ENCODE measurements at regions not wholly inside any gene's neighbourhood (a gene's known extent, or its start where the extent isn't known, plus 50 kb on each side); places are given as distances from the start of the nearest gene placed in this dataset.
"Not testable (repeated sequence)": the region's sequence is repeated elsewhere in the genome, so short reads cannot be mapped to it uniquely, and the experiment has no call there.

DNA sequence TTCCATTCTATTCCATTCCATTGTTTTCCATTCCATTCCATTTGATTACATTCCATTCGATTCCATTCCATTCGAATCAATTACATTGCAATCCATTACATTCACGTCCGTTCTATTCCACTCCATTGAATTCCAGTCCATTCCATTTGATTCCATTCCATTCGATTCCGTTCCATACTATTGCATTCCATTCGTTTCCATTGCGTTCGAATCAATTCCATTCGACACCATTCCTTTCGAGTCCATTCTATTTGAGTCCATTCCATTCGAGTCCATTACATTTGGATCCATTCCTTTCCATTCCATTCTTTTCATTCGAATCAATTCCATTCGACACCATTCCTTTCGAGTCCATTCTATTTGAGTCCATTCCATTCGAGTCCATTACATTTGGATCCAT is 1122.9 kb downstream of the RPIA start:
- H3K9ac ChIP-seq (ENCODE audit: low read length); H4K20me1 ChIP-seq (ENCODE audit: low read length); ATAC-seq; DNase-seq; H3K4me2 ChIP-seq (ENCODE audit: low read length); BruUV-seq (replicated peaks); H3K4me3 ChIP-seq (ENCODE audit: low read length); POLR2A ChIA-PET (ENCODE audit: unreplicated experiment); H3K36me3 ChIP-seq (ENCODE audit: low read depth, low read length); H3K79me2 ChIP-seq (ENCODE audit: low read length); H3K27ac ChIP-seq (ENCODE audit: low read length); H3K27me3 ChIP-seq (ENCODE audit: low read length); H2AFZ ChIP-seq (ENCODE audit: low read length); CTCF ChIA-PET; intact Hi-C loops (cut with micrococcal nuclease); H3K9me2 ChIP-seq (replicated peaks; ENCODE audit: low read length); H3F3A ChIP-seq (ENCODE audit: low read length, unreplicated experiment); H3K4me1 ChIP-seq (ENCODE audit: insufficient read depth, low read length): not testable (repeated sequence)
- H3K9me3 ChIP-seq (ENCODE audit: low read length) = peaks cover 91% of the 10 kb centered on the region

DNA sequence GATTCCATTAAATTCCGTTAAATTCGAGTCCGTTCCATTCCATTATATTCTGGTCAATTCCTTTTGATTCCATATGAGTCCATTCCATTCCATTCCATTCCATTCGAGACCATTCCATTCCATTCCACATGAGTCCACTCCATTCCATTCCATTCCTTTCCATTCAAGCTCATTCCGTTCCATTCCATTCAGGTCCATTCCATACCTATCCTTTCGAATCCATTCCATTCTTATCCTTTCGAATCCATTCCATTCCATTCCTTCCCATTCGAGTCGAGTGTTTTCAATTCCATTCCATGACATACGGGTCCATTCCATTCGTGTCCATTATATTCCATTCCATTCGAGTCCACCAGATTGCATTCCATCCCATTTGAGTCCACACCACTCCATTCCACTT is 1127.4 kb downstream of the RPIA start:
- Histone ChIP-seq H3K4me2 (ENCODE audit: low read length) (no peak overlapping the region), H3K36me3 (ENCODE audit: low read depth, low read length) (no peaks in the 10 kb centered on the region), H3K4me1 (ENCODE audit: insufficient read depth, low read length) (no peaks in the 10 kb centered on the region), H4K20me1 (ENCODE audit: low read length) (no peaks in the 10 kb centered on the region), H3K9me2 (replicated peaks; ENCODE audit: low read length) (no peaks in the 10 kb centered on the region), H3K4me3 (ENCODE audit: low read length) (no peak overlapping the region), H2AFZ (ENCODE audit: low read length) (no peak overlapping the region), H3K79me2 (ENCODE audit: low read length) (no peaks in the 10 kb centered on the region), H3K9me3 (ENCODE audit: low read length) (peaks cover 83% of the 10 kb centered on the region), H3K27me3 (ENCODE audit: low read length) (no peaks in the 10 kb centered on the region), H3F3A (ENCODE audit: low read length, unreplicated experiment) (no peaks in the 10 kb centered on the region), H3K27ac (ENCODE audit: low read length) (no peak overlapping the region), H3K9ac (ENCODE audit: low read length) (no peak overlapping the region)
- CTCF ChIA-PET = no interaction called here
- TF ChIP-seq EZH2 (IDR thresholded peaks at IDR 0.05; ENCODE audit: low read length, unreplicated experiment) = no peak
- no peak for TF ChIP-seq EZH2phosphoT487 (IDR thresholded peaks at IDR 0.05; ENCODE audit: borderline replicate concordance, low read length)
- TF ChIP-seq, protein P1, sequence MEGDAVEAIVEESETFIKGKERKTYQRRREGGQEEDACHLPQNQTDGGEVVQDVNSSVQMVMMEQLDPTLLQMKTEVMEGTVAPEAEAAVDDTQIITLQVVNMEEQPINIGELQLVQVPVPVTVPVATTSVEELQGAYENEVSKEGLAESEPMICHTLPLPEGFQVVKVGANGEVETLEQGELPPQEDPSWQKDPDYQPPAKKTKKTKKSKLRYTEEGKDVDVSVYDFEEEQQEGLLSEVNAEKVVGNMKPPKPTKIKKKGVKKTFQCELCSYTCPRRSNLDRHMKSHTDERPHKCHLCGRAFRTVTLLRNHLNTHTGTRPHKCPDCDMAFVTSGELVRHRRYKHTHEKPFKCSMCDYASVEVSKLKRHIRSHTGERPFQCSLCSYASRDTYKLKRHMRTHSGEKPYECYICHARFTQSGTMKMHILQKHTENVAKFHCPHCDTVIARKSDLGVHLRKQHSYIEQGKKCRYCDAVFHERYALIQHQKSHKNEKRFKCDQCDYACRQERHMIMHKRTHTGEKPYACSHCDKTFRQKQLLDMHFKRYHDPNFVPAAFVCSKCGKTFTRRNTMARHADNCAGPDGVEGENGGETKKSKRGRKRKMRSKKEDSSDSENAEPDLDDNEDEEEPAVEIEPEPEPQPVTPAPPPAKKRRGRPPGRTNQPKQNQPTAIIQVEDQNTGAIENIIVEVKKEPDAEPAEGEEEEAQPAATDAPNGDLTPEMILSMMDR (conservative IDR thresholded peaks at IDR 0.05; ENCODE audit: low read depth, low read length) = no peak
- ATAC-seq (no peak), DNase-seq (no peak)
- BruUV-seq (replicated peaks) = no TSS peak
- POLR2A ChIA-PET (ENCODE audit: unreplicated experiment) = no interaction called here
- intact Hi-C loops (cut with micrococcal nuclease) = no loop called here

DNA sequence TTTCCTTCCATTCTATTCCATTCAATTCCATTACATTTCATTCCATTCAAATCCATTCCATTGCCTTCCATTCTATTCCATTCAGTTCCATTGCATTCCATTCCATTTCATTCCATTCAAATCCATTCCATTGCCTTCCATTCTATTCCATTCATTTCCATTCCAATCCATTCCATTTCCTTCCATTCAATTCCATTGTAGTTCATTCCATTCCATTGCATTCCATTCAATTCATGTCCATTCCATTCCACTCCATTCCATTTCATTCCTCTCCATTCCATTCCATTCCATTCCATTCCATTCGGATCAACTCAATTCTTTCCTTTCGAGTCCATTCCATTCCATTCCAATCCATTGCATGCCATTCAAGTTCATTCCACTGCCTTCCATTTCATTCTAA is 1128.3 kb downstream of the RPIA start:
- POLR2A ChIA-PET (ENCODE audit: unreplicated experiment) = no interaction called here
- no peak overlapping the region for H3K27ac ChIP-seq (ENCODE audit: low read length)
- H3K36me3 ChIP-seq (ENCODE audit: low read depth, low read length) = no peaks in the 10 kb centered on the region
- H3K4me2 ChIP-seq (ENCODE audit: low read length) = no peak overlapping the region
- H3K4me1 ChIP-seq (ENCODE audit: insufficient read depth, low read length) = no peaks in the 10 kb centered on the region
- no peaks in the 10 kb centered on the region for H3K27me3 ChIP-seq (ENCODE audit: low read length)
- no peak overlapping the region; the same call in 1 of the 2 replicates for H3K4me3 ChIP-seq (ENCODE audit: low read length)
- no peak overlapping the region for H3K9ac ChIP-seq (ENCODE audit: low read length)
- TF ChIP-seq EZH2phosphoT487 (IDR thresholded peaks at IDR 0.05; ENCODE audit: borderline replicate concordance, low read length) (no peak), EZH2 (IDR thresholded peaks at IDR 0.05; ENCODE audit: low read length, unreplicated experiment) (no peak)
- TF ChIP-seq, protein P1 (conservative IDR thresholded peaks at IDR 0.05; ENCODE audit: low read depth, low read length) = no peak
- no peak for ATAC-seq
- H3K79me2 ChIP-seq (ENCODE audit: low read length) = no peaks in the 10 kb centered on the region
- H3K9me2 ChIP-seq (replicated peaks; ENCODE audit: low read length) = no peaks in the 10 kb centered on the region
- no peaks in the 10 kb centered on the region for H3F3A ChIP-seq (ENCODE audit: low read length, unreplicated experiment)
- H4K20me1 ChIP-seq (ENCODE audit: low read length) = no peaks in the 10 kb centered on the region
- no peak overlapping the region for H2AFZ ChIP-seq (ENCODE audit: low read length)
- DNase-seq = no peak
- peaks cover 85% of the 10 kb centered on the region for H3K9me3 ChIP-seq (ENCODE audit: low read length)
- BruUV-seq (replicated peaks) = no TSS peak
- CTCF ChIA-PET = no interaction called here
- intact Hi-C loops (cut with micrococcal nuclease) = no loop called here

All from PC-3 (cell line).